Testis (tissue), 2 donors: ENCODE measurements at regions not wholly inside any gene's neighbourhood (a gene's known extent, or its start where the extent isn't known, plus 50 kb on each side); places are given as distances from the start of the nearest gene placed in this dataset.

Source experiments
- CTCF ChIP-seq, 3 experiments: fragments of 450-650 bp in 2 of 3; fragments of 200-600 bp in 1 of 3; sonication (generic) in 1 of 3; IDR thresholded peaks; one replicate each; pipeline ENCODE4 v1.5.1; 2016 to 2019; ENCODE audit warnings: antibody characterized with exemption in 3 of 3, mild to moderate bottlenecking in 2 of 3, moderate library complexity in 1 of 3
- POLR2A ChIP-seq: fragments of 450-650 bp; IDR thresholded peaks from one replicate; pipeline ENCODE4 v1.6.1; 2017; ENCODE audit warnings: antibody characterized with exemption, mild to moderate bottlenecking, moderate library complexity

GRCh38 chr3:153052096-153052460 lies 109.9 kb upstream of the RAP2B start:
- TF ChIP-seq CTCF (IDR thresholded peaks at IDR 0.05) (no peak), POLR2A (no peak)
